Endothelial cell of umbilical vein (primary cell): ENCODE measurements at regions not wholly inside any gene's neighbourhood (a gene's known extent, or its start where the extent isn't known, plus 50 kb on each side); places are given as distances from the start of the nearest gene placed in this dataset.
"Not testable (repeated sequence)": the region's sequence is repeated elsewhere in the genome, so short reads cannot be mapped to it uniquely, and the experiment has no call there.

Source experiments
- EZH2 ChIP-seq: IDR thresholded peaks from 2 replicates; pipeline ENCODE4 v1.6.1; 2012; ENCODE audit warnings: borderline replicate concordance, low read depth, mild to moderate bottlenecking, moderate library complexity, low read length, inconsistent platforms; ENCODE audit not compliant: severe bottlenecking
- TF ChIP-seq, protein P1 (sequence below), 2 donors: IDR thresholded peaks; 1 replicate in 1 of 2; 2 replicates in 1 of 2; pipeline ENCODE4 v1.5.1; 2011; ENCODE audit warnings: low read length in 2 of 2, mild to moderate bottlenecking in 2 of 2, moderate library complexity in 2 of 2, control low read depth in 1 of 2, inconsistent platforms in 1 of 2, low read depth in 1 of 2; ENCODE audit not compliant: insufficient read depth in 1 of 2; ENCODE audit errors: extremely low read depth in 1 of 2

DNA sequence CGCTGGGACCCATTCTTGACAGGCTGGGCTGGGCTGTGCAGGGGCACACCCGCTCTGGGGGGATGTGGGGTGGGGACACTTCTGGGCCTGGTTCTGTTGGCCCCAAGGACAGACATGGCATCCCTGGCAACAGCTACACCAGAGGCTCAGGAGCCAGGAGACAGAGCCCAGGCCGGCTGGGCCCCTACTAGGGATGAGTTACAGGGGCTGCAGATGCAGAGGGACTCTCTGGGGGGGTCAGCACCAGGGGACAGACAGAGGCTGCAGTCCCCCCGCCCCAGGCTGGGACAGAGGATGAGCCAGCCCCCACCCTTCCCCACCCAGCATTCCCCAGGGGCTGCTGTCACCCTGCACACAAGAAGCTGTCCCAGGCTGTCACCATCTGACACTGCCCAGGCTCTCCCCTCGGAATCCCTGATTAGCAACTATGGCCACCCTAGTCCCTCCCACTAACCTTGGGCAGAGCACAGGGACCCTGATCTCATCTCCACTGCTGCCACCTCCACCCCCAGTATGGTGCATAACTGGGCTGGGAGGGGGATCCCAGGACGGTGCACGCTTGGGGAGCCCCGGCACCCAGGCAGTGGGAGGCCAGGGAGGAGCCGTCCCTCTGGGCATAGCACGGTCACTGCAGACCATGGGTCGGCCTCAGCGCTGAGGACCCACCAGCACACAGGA lies 67.5 kb upstream of the TUBA3E start:
- TF ChIP-seq EZH2 = not testable (repeated sequence)
- TF ChIP-seq, protein P1, sequence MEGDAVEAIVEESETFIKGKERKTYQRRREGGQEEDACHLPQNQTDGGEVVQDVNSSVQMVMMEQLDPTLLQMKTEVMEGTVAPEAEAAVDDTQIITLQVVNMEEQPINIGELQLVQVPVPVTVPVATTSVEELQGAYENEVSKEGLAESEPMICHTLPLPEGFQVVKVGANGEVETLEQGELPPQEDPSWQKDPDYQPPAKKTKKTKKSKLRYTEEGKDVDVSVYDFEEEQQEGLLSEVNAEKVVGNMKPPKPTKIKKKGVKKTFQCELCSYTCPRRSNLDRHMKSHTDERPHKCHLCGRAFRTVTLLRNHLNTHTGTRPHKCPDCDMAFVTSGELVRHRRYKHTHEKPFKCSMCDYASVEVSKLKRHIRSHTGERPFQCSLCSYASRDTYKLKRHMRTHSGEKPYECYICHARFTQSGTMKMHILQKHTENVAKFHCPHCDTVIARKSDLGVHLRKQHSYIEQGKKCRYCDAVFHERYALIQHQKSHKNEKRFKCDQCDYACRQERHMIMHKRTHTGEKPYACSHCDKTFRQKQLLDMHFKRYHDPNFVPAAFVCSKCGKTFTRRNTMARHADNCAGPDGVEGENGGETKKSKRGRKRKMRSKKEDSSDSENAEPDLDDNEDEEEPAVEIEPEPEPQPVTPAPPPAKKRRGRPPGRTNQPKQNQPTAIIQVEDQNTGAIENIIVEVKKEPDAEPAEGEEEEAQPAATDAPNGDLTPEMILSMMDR (IDR thresholded peaks at IDR 0.05; ENCODE audit: extremely low read depth in 1 of 2, insufficient read depth in 1 of 2, low read depth in 1 of 2, low read length in 2 of 2) = not testable (repeated sequence)
